Stimulated activated naive CD8-positive, alpha-beta T cell treated with anti-CD3 and anti-CD28 coated beads, Interleukin-15, Interleukin-2, amounts not matched to agents 100 ng/mL and 50 ng/mL, for 24 hours (primary cell): ENCODE measurements at regions not wholly inside any gene's neighbourhood (a gene's known extent, or its start where the extent isn't known, plus 50 kb on each side); places are given as distances from the start of the nearest gene placed in this dataset.

ENCODE experiments used
- H3K27ac Mint-ChIP-seq: one replicate; pipeline ENCODE4 v1.8.0; 2021; ENCODE audit warnings: mild to moderate bottlenecking, mixed read lengths
- H3K27me3 Mint-ChIP-seq: one replicate; pipeline ENCODE4 v1.8.0; 2021; ENCODE audit warnings: mixed read lengths
- H3K36me3 Mint-ChIP-seq: one replicate; pipeline ENCODE4 v1.8.0; 2021; ENCODE audit warnings: low read depth, mixed read lengths
- H3K4me1 Mint-ChIP-seq: one replicate; pipeline ENCODE4 v1.8.0; 2021; ENCODE audit warnings: low read depth, mixed read lengths
- H3K4me3 Mint-ChIP-seq: one replicate; pipeline ENCODE4 v1.8.0; 2021; ENCODE audit warnings: mild to moderate bottlenecking, mixed read lengths
- H3K9me3 Mint-ChIP-seq: one replicate; pipeline ENCODE4 v1.8.0; 2021; ENCODE audit warnings: mixed read lengths

- H3K27ac Mint-ChIP-seq = no peak overlapping the region
- H3K36me3 Mint-ChIP-seq = no peaks in the 10 kb centered on the region
- no peaks in the 10 kb centered on the region for H3K4me1 Mint-ChIP-seq
- H3K27me3 Mint-ChIP-seq = peaks cover 7% of the 10 kb centered on the region
- no peak overlapping the region for H3K4me3 Mint-ChIP-seq
- H3K9me3 Mint-ChIP-seq = no peaks in the 10 kb centered on the region
These were observed 149.1 kb upstream of the RNF32 start for GRCh38 chr7:156491435-156491834.

GRCh38 chr7:156490021-156490800 lies 150.4 kb upstream of the RNF32 start:
- no peaks in the 10 kb centered on the region for H3K4me1 Mint-ChIP-seq
- peaks cover 7% of the 10 kb centered on the region for H3K27me3 Mint-ChIP-seq
- no peaks in the 10 kb centered on the region for H3K9me3 Mint-ChIP-seq
- H3K27ac Mint-ChIP-seq = no peak overlapping the region
- no peak overlapping the region for H3K4me3 Mint-ChIP-seq
- no peaks in the 10 kb centered on the region for H3K36me3 Mint-ChIP-seq

- Mint-ChIP-seq H3K27ac (no peak overlapping the region), H3K27me3 (peaks cover 7% of the 10 kb centered on the region), H3K4me3 (no peak overlapping the region), H3K4me1 (no peaks in the 10 kb centered on the region), H3K9me3 (no peaks in the 10 kb centered on the region), H3K36me3 (no peaks in the 10 kb centered on the region)
These were observed 152.6 kb upstream of the RNF32 start for GRCh38 chr7:156487811-156488533.

- Mint-ChIP-seq H3K27me3 (peaks cover 12% of the 10 kb centered on the region), H3K9me3 (no peaks in the 10 kb centered on the region), H3K4me1 (no peaks in the 10 kb centered on the region), H3K36me3 (no peaks in the 10 kb centered on the region), H3K27ac (no peak overlapping the region), H3K4me3 (no peak overlapping the region)
These were observed 159.9 kb upstream of the RNF32 start for GRCh38 chr7:156480671-156481070.

GRCh38 chr7:156479596-156479995 lies 161.0 kb upstream of the RNF32 start:
- Mint-ChIP-seq H3K4me3 (no peak overlapping the region), H3K27ac (no peak overlapping the region), H3K27me3 (peaks cover 17% of the 10 kb centered on the region), H3K9me3 (no peaks in the 10 kb centered on the region), H3K36me3 (no peaks in the 10 kb centered on the region), H3K4me1 (no peaks in the 10 kb centered on the region)

GRCh38 chr7:156478486-156478885 lies 162.1 kb upstream of the RNF32 start:
- no peak overlapping the region for H3K4me3 Mint-ChIP-seq
- H3K9me3 Mint-ChIP-seq = no peaks in the 10 kb centered on the region
- H3K4me1 Mint-ChIP-seq = no peaks in the 10 kb centered on the region
- no peaks in the 10 kb centered on the region for H3K36me3 Mint-ChIP-seq
- H3K27ac Mint-ChIP-seq = no peak overlapping the region
- peaks cover 25% of the 10 kb centered on the region for H3K27me3 Mint-ChIP-seq

GRCh38 chr7:156475666-156476065 lies 164.9 kb upstream of the RNF32 start:
- Mint-ChIP-seq H3K4me3 (no peak overlapping the region), H3K9me3 (no peaks in the 10 kb centered on the region), H3K36me3 (no peaks in the 10 kb centered on the region), H3K27me3 (peaks cover 25% of the 10 kb centered on the region), H3K27ac (no peak overlapping the region), H3K4me1 (no peaks in the 10 kb centered on the region)

GRCh38 chr7:156475179-156475578 lies 165.4 kb upstream of the RNF32 start:
- Mint-ChIP-seq H3K27me3 (peaks cover 25% of the 10 kb centered on the region), H3K9me3 (no peaks in the 10 kb centered on the region), H3K27ac (no peak overlapping the region), H3K4me3 (no peak overlapping the region), H3K4me1 (no peaks in the 10 kb centered on the region), H3K36me3 (no peaks in the 10 kb centered on the region)

GRCh38 chr7:156474241-156474743 lies 166.3 kb upstream of the RNF32 start:
- H3K36me3 Mint-ChIP-seq = no peaks in the 10 kb centered on the region
- no peak overlapping the region for H3K27ac Mint-ChIP-seq
- H3K4me1 Mint-ChIP-seq = no peaks in the 10 kb centered on the region
- H3K27me3 Mint-ChIP-seq = peaks cover 25% of the 10 kb centered on the region
- no peaks in the 10 kb centered on the region for H3K9me3 Mint-ChIP-seq
- no peak overlapping the region for H3K4me3 Mint-ChIP-seq

- Mint-ChIP-seq H3K4me1 (no peaks in the 10 kb centered on the region), H3K27ac (no peak overlapping the region), H3K36me3 (no peaks in the 10 kb centered on the region), H3K4me3 (no peak overlapping the region), H3K9me3 (no peaks in the 10 kb centered on the region), H3K27me3 (peaks cover 25% of the 10 kb centered on the region)
These were observed 166.9 kb upstream of the RNF32 start for GRCh38 chr7:156473476-156474240.

- no peak overlapping the region for H3K27ac Mint-ChIP-seq
- peaks cover 18% of the 10 kb centered on the region for H3K27me3 Mint-ChIP-seq
- no peaks in the 10 kb centered on the region for H3K9me3 Mint-ChIP-seq
- no peak overlapping the region for H3K4me3 Mint-ChIP-seq
- H3K36me3 Mint-ChIP-seq = no peaks in the 10 kb centered on the region
- no peaks in the 10 kb centered on the region for H3K4me1 Mint-ChIP-seq
These were observed 168.3 kb upstream of the RNF32 start for GRCh38 chr7:156472267-156472666.

GRCh38 chr7:156470399-156471320 lies 169.9 kb upstream of the RNF32 start:
- Mint-ChIP-seq H3K36me3 (no peaks in the 10 kb centered on the region), H3K9me3 (no peaks in the 10 kb centered on the region), H3K27me3 (peaks cover 14% of the 10 kb centered on the region), H3K4me3 (no peak overlapping the region), H3K27ac (no peak overlapping the region), H3K4me1 (no peaks in the 10 kb centered on the region)

- H3K36me3 Mint-ChIP-seq = no peaks in the 10 kb centered on the region
- H3K9me3 Mint-ChIP-seq = no peaks in the 10 kb centered on the region
- H3K27ac Mint-ChIP-seq = no peak overlapping the region
- peaks cover 4% of the 10 kb centered on the region for H3K27me3 Mint-ChIP-seq
- H3K4me3 Mint-ChIP-seq = no peak overlapping the region
- no peaks in the 10 kb centered on the region for H3K4me1 Mint-ChIP-seq
These were observed 173.5 kb upstream of the RNF32 start for GRCh38 chr7:156466955-156467625.

- no peak overlapping the region for H3K27ac Mint-ChIP-seq
- H3K9me3 Mint-ChIP-seq = no peaks in the 10 kb centered on the region
- no peaks in the 10 kb centered on the region for H3K4me1 Mint-ChIP-seq
- no peaks in the 10 kb centered on the region for H3K36me3 Mint-ChIP-seq
- no peak overlapping the region for H3K4me3 Mint-ChIP-seq
- peaks cover 4% of the 10 kb centered on the region for H3K27me3 Mint-ChIP-seq
These were observed 174.3 kb upstream of the RNF32 start for GRCh38 chr7:156466272-156466671.
